Naive thymus-derived CD4-positive, alpha-beta T cell (primary cell): ENCODE measurements at regions not wholly inside any gene's neighbourhood (a gene's known extent, or its start where the extent isn't known, plus 50 kb on each side); places are given as distances from the start of the nearest gene placed in this dataset.

Experiments used
- ATAC-seq: fragments of 150-1000 bp; cut with Tn5 transposase; 2 replicates; pipeline ENCODE4 v1.10.0; 2021; ENCODE audit warnings: mild to moderate bottlenecking, moderate library complexity
- CTCF ChIA-PET: fragments of 350-600 bp; sonication (Branson Sonifier 250); formaldehyde crosslinking; loops from one replicate; lab custom pipeline; 2021; ENCODE audit warnings: antibody characterized with exemption; lab: Charles Lee
- POLR2A ChIA-PET: fragments of 350-600 bp; sonication (Branson Sonifier 250); formaldehyde crosslinking; loops from one replicate; lab custom pipeline; 2021; ENCODE audit warnings: antibody characterized with exemption, inconsistent platforms; lab: Charles Lee
- DNase-seq, 9 donors: peaks; one replicate each; pipeline versions ENCODE4 v3.0.0 to v3.0.0-alpha.2; 2020 to 2022; ENCODE audit warnings: mixed read lengths in 1 of 9
- H3K27ac ChIP-seq: one replicate; pipeline ENCODE4 v1.7.0; 2013; ENCODE audit warnings: mild to moderate bottlenecking, low read depth, low read length, moderate library complexity
- H3K27me3 ChIP-seq, 2 donors: one replicate each; pipeline ENCODE4 v1.7.0; 2013; ENCODE audit warnings: low read length in 2 of 2, mild to moderate bottlenecking in 2 of 2, moderate library complexity in 2 of 2; ENCODE audit not compliant: control insufficient read depth in 2 of 2, insufficient read depth in 2 of 2
- H3K36me3 ChIP-seq, 3 experiments: 1 replicate in 2 of 3; 2 replicates in 1 of 3; pipeline ENCODE4 v1.7.0; 2013; ENCODE audit warnings: low read length in 3 of 3, mild to moderate bottlenecking in 3 of 3, moderate library complexity in 1 of 3; ENCODE audit not compliant: insufficient read depth in 3 of 3, control insufficient read depth in 2 of 3
- H3K4me1 ChIP-seq, 2 donors: one replicate each; pipeline ENCODE4 v1.7.0; 2013; ENCODE audit warnings: low read length in 2 of 2, mild to moderate bottlenecking in 2 of 2, moderate library complexity in 1 of 2; ENCODE audit not compliant: control insufficient read depth in 2 of 2, insufficient read depth in 2 of 2
- H3K4me3 ChIP-seq: 2 replicates; pipeline ENCODE4 v1.7.0; 2013; ENCODE audit warnings: mild to moderate bottlenecking, low read length
- H3K9me3 ChIP-seq, 3 experiments: 1 replicate in 2 of 3; 2 replicates in 1 of 3; pipeline ENCODE4 v1.7.0; 2013; ENCODE audit warnings: low read length in 3 of 3; ENCODE audit not compliant: control insufficient read depth in 2 of 3
- H3K27ac Mint-ChIP-seq, 9 donors: one replicate each; pipeline ENCODE4 v1.8.0; 2020 to 2022; ENCODE audit warnings: mixed read lengths in 9 of 9, mild to moderate bottlenecking in 8 of 9, moderate library complexity in 5 of 9, inconsistent platforms in 2 of 9
- H3K27me3 Mint-ChIP-seq, 5 donors: one replicate each; pipeline ENCODE4 v1.8.0; 2021 to 2022; ENCODE audit warnings: mixed read lengths in 5 of 5, mild to moderate bottlenecking in 1 of 5
- H3K36me3 Mint-ChIP-seq, 5 donors: one replicate each; pipeline ENCODE4 v1.8.0; 2020 to 2022; ENCODE audit warnings: mixed read lengths in 5 of 5, mild to moderate bottlenecking in 3 of 5, inconsistent platforms in 1 of 5
- H3K4me1 Mint-ChIP-seq, 7 donors: one replicate each; pipeline ENCODE4 v1.8.0; 2020 to 2022; ENCODE audit warnings: mixed read lengths in 7 of 7, mild to moderate bottlenecking in 3 of 7, inconsistent platforms in 1 of 7
- H3K4me3 Mint-ChIP-seq, 10 donors: one replicate each; pipeline ENCODE4 v1.8.0; 2020 to 2022; ENCODE audit warnings: mild to moderate bottlenecking in 10 of 10, mixed read lengths in 10 of 10, moderate library complexity in 6 of 10, inconsistent platforms in 2 of 10
- H3K9me3 Mint-ChIP-seq, 11 donors: one replicate each; pipeline ENCODE4 v1.8.0; 2020 to 2022; ENCODE audit warnings: mixed read lengths in 11 of 11, mild to moderate bottlenecking in 4 of 11, inconsistent platforms in 1 of 11, moderate library complexity in 1 of 11
- intact Hi-C, 2 donors: fragments of 100-400 bp; cut with micrococcal nuclease; formaldehyde crosslinking; loops; one replicate each; pipeline ENCODE4 v1.15.1; 2023

DNA sequence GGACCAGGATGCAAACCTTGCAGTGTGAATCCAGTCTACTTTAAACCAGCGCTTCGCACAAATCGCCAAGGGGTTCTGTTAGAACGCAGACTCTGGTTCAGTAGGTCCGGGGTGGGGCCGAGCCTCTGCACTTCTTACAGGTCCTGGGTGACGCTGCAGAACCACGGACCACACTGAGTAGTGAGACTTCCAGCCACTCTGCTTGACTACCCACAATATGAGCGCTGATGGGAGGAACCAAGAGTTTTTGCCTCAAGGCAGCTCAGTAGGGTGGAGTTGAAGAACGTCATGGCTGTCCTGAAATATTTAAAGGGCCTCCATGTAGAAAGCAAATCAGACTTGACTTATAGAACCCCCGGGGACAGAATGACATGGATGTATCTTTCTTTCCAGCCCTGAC, 138.0 kb upstream of the CRY1 start:
- H3K4me3 Mint-ChIP-seq, result no peak overlapping the region
- peaks cover 0 to 15% (median 0%) of the 10 kb centered on the region in 5 donors for H3K27me3 Mint-ChIP-seq
- DNase-seq (no peak), ATAC-seq (no peak)
- Histone ChIP-seq H3K4me3 (no peak overlapping the region), H3K36me3 (no peaks in the 10 kb centered on the region), H3K27ac (no peak overlapping the region), H3K4me1 (no peaks in the 10 kb centered on the region), H3K9me3 (no peaks in the 10 kb centered on the region), H3K27me3 (no peaks in the 10 kb centered on the region)
- ChIA-PET CTCF (no interaction called here), POLR2A (no interaction called here)
- no peaks in the 10 kb centered on the region for H3K36me3 Mint-ChIP-seq
- H3K9me3 Mint-ChIP-seq, result no peaks in the 10 kb centered on the region
- peak overlapping the region in 1 of 9 donors; percentile 39 for H3K27ac Mint-ChIP-seq
- intact Hi-C loops, result no loop called here
- H3K4me1 Mint-ChIP-seq, result peaks cover 0 to 8% (median 4%) of the 10 kb centered on the region in 7 donors

DNA sequence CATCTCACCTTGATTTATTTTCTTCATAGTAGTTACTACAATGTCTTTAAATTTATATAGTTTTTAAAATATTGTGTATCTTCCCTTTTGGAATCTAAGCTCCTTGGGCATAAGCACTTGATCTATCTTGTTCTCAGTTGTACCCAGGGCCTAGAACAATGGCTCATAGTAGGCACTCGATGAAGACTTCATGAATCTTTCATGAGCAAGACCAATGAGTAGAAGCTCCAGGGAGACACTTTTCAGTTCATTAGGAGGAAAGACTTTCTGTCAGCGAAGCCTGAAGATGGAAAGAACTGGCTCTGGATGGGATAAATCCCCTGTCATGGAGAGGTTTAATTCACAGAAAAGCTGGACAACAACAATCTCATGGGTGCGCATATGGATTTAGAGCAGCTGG, 140.2 kb upstream of the CRY1 start:
- Histone ChIP-seq H3K4me3 (no peak overlapping the region), H3K27me3 (no peaks in the 10 kb centered on the region), H3K4me1 (peaks cover 0 to 9% of the 10 kb centered on the region in 2 donors), H3K27ac (no peak overlapping the region), H3K36me3 (no peaks in the 10 kb centered on the region), H3K9me3 (no peaks in the 10 kb centered on the region)
- DNase-seq (no peak), ATAC-seq (no peak)
- Mint-ChIP-seq H3K27me3 (peaks cover 0 to 8% (median 0%) of the 10 kb centered on the region in 5 donors), H3K9me3 (peaks cover 0 to 2% (median 0%) of the 10 kb centered on the region in 11 donors), H3K27ac (no peak overlapping the region), H3K4me3 (no peak overlapping the region), H3K4me1 (peaks cover 5 to 30% (median 19%) of the 10 kb centered on the region in 7 donors), H3K36me3 (no peaks in the 10 kb centered on the region)
- POLR2A ChIA-PET, result no interaction called here
- intact Hi-C loops, result no loop called here
- CTCF ChIA-PET, result no interaction called here

DNA sequence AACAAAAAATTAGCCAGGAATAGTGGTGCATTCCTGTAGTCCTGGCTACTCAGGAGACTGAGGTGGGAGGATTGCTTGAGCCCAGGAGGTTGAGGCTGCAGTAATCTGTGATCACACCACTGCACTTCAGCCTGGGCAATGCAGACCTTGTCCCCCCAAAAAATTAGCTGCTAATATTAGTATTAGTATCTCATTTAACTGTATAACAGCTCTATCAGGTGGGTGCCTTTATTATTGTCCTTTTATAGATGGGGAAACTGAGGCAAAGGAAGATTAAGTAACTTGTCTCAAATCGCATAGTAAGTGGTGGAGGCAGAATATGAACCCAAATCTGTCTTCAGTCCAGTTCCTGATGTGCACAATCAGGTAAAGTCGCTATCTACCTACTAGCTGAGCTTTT, 142.3 kb upstream of the CRY1 start:
- Histone ChIP-seq H3K27me3 (no peaks in the 10 kb centered on the region), H3K9me3 (no peaks in the 10 kb centered on the region), H3K27ac (no peak overlapping the region), H3K36me3 (no peaks in the 10 kb centered on the region), H3K4me3 (no peak overlapping the region), H3K4me1 (peaks cover 0 to 9% of the 10 kb centered on the region in 2 donors)
- Mint-ChIP-seq H3K4me1 (peaks cover 5 to 30% (median 19%) of the 10 kb centered on the region in 7 donors), H3K4me3 (no peak overlapping the region), H3K27me3 (peaks cover 0 to 6% (median 0%) of the 10 kb centered on the region in 5 donors), H3K27ac (no peak overlapping the region), H3K9me3 (peaks cover 0 to 2% (median 0%) of the 10 kb centered on the region in 11 donors), H3K36me3 (no peaks in the 10 kb centered on the region)
- CTCF ChIA-PET, result interaction anchor here (0.6 kb wide), 1 partner anchor 333 kb away, joined by 3 read pairs; no protein-coding TSS in a partner anchor
- ATAC-seq, result no peak
- intact Hi-C loops, result no loop called here
- no peak for DNase-seq
- POLR2A ChIA-PET, result no interaction called here

DNA sequence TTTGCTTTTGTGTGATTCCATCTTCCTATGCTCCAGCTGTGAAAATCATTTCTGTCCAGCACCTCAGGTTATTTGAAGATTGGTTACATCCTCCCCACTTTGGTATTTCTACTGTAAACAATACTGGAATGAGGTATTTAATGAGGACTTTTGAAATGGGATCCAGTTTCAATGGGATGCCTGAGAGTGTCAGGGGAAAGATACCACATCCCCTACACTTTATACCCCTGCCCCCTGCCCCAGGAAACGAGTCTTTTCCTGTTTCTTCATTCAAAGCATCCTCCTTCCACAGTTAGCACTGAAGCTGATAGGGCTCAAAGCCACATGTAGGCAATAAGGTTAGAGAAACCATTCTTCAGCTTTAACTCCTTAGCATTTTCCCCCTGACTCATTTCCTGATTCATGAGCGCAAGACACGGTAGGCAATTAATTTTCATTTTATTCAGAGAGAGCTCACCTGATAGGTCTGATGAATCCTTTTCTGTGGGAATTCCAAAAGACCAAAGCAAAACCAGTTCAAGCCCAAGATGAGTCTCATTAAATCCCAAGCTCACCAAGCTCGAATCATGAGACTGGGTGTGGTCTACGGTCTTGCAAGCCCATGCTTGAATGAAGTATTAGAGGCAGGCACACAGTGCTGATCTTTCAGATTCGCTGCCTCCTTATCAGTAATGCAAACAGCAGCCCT, 143.6 kb upstream of the CRY1 start:
- H3K4me1 Mint-ChIP-seq, result peaks cover 6 to 34% (median 23%) of the 10 kb centered on the region in 7 donors
- ChIA-PET CTCF (interaction anchor here (1.1 kb wide), 2 partner anchors 78 to 165 kb away, joined by 3 read pairs; no protein-coding TSS in a partner anchor), POLR2A (no interaction called here)
- peak overlapping the region in 4 of 10 donors; percentile 4 to 37 (median 16) for H3K4me3 Mint-ChIP-seq
- peak overlapping the region in 2 of 9 donors; percentile 18 to 63 for H3K27ac Mint-ChIP-seq
- no peaks in the 10 kb centered on the region for H3K36me3 ChIP-seq
- peaks cover 0 to 9% of the 10 kb centered on the region in 2 donors for H3K4me1 ChIP-seq
- no peak overlapping the region for H3K27ac ChIP-seq
- H3K27me3 Mint-ChIP-seq, result peaks cover 0 to 5% (median 0%) of the 10 kb centered on the region in 5 donors
- H3K27me3 ChIP-seq, result no peaks in the 10 kb centered on the region
- DNase-seq, result peak in 3 of 9 donors; percentile 4 to 9 (median 5)
- no peak for ATAC-seq
- intact Hi-C loops, result no loop called here
- no peaks in the 10 kb centered on the region for H3K36me3 Mint-ChIP-seq
- no peak overlapping the region for H3K4me3 ChIP-seq
- peaks cover 0 to 2% (median 0%) of the 10 kb centered on the region in 11 donors for H3K9me3 Mint-ChIP-seq
- H3K9me3 ChIP-seq, result no peaks in the 10 kb centered on the region

DNA sequence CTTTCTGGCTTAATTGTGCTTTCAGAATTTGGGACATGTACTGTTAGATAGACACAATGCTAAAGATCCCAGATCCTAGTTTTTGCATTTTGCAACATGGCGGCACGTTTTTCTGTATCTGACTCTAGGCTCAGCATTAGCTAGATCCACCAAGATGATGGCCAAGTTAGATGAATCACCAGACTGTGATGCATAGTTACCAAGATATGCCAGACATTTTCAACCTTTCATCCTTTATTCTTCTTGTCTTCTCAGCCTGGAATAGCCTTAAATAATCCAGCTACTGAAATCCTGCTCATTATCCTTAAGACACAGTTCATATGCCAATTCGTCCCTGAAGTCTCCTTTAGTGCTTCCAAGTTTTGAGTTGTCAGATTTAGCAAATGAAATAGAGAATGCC, 144.9 kb upstream of the CRY1 start:
- no peaks in the 10 kb centered on the region for H3K36me3 Mint-ChIP-seq
- no peak overlapping the region for H3K4me3 ChIP-seq
- H3K36me3 ChIP-seq, result no peaks in the 10 kb centered on the region
- H3K9me3 Mint-ChIP-seq, result peaks cover 0 to 2% (median 0%) of the 10 kb centered on the region in 11 donors
- no peak overlapping the region for H3K4me3 Mint-ChIP-seq
- peaks cover 0 to 9% of the 10 kb centered on the region in 2 donors for H3K4me1 ChIP-seq
- no peaks in the 10 kb centered on the region for H3K9me3 ChIP-seq
- H3K4me1 Mint-ChIP-seq, result peaks cover 6 to 37% (median 24%) of the 10 kb centered on the region in 7 donors
- no peak for ATAC-seq
- POLR2A ChIA-PET, result no interaction called here
- H3K27me3 Mint-ChIP-seq, result peaks cover 0 to 14% (median 4%) of the 10 kb centered on the region in 5 donors
- no peak for DNase-seq
- H3K27ac ChIP-seq, result no peak overlapping the region
- H3K27me3 ChIP-seq, result no peaks in the 10 kb centered on the region
- intact Hi-C loops, result no loop called here
- no peak overlapping the region for H3K27ac Mint-ChIP-seq
- CTCF ChIA-PET, result no interaction called here

DNA sequence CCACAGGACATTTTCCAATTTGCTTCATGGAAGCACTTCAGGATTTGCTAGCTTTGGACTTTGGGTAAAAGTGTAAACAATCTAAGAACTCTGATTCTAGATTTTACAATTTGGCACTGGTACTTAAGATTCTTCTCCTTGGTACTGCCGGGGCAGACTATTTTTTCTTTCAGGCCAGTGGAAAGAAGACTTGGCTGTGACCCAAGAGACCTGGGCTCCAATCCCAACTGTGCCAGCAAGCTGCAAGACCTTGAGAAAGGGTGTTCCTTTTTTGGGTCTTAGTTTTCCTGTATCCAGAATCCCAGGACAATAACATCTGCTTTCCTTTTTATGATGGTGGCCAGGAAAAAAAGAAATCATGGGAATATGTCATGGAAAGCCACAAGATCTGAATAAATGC, 148.1 kb upstream of the CRY1 start:
- Mint-ChIP-seq H3K36me3 (no peaks in the 10 kb centered on the region), H3K27me3 (peaks cover 0 to 20% (median 8%) of the 10 kb centered on the region in 5 donors), H3K9me3 (peaks cover 0 to 2% (median 0%) of the 10 kb centered on the region in 11 donors), H3K27ac (no peak overlapping the region), H3K4me1 (peaks cover 6 to 31% (median 21%) of the 10 kb centered on the region in 7 donors), H3K4me3 (no peak overlapping the region)
- H3K27me3 ChIP-seq, result no peaks in the 10 kb centered on the region
- CTCF ChIA-PET, result no interaction called here
- no peak overlapping the region for H3K27ac ChIP-seq
- no peaks in the 10 kb centered on the region for H3K36me3 ChIP-seq
- intact Hi-C loops, result no loop called here
- peaks cover 0 to 9% of the 10 kb centered on the region in 2 donors for H3K4me1 ChIP-seq
- DNase-seq, result no peak
- POLR2A ChIA-PET, result no interaction called here
- H3K9me3 ChIP-seq, result no peaks in the 10 kb centered on the region
- no peak for ATAC-seq
- no peak overlapping the region for H3K4me3 ChIP-seq

DNA sequence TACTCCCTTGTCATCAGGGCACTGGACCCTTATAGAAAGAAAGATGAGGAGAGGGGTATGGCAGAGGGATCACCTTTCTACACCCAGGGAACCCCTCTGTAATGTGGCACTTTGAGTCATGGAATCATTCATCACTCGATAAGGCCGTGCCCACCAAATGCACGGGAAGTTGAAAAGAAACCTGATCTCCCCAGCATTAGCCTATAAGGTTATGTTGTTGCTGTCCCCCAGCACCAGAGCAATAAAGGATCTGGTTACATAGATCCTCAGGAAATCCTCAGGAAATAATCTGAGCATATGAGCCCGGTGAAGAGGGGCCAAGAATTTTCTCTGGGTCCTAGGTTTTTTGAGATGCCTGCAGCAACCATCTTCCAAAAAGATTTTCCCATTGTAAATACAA, 148.8 kb upstream of the CRY1 start:
- H3K36me3 Mint-ChIP-seq, result no peaks in the 10 kb centered on the region
- DNase-seq, result no peak
- Histone ChIP-seq H3K4me3 (no peak overlapping the region), H3K36me3 (no peaks in the 10 kb centered on the region), H3K4me1 (peaks cover 0 to 4% of the 10 kb centered on the region in 2 donors), H3K9me3 (no peaks in the 10 kb centered on the region), H3K27me3 (no peaks in the 10 kb centered on the region), H3K27ac (no peak overlapping the region)
- H3K27ac Mint-ChIP-seq, result peak overlapping the region in 1 of 9 donors; percentile 68
- peaks cover 3 to 23% (median 13%) of the 10 kb centered on the region in 7 donors for H3K4me1 Mint-ChIP-seq
- peaks cover 0 to 2% (median 0%) of the 10 kb centered on the region in 11 donors for H3K9me3 Mint-ChIP-seq
- H3K27me3 Mint-ChIP-seq, result peaks cover 0 to 20% (median 8%) of the 10 kb centered on the region in 5 donors
- intact Hi-C loops, result no loop called here
- no peak overlapping the region for H3K4me3 Mint-ChIP-seq
- no peak for ATAC-seq
- ChIA-PET POLR2A (no interaction called here), CTCF (no interaction called here)
